ENCODE measurements at regions not wholly inside any gene's neighbourhood (a gene's known extent, or its start where the extent isn't known, plus 50 kb on each side); places are given as distances from the start of the nearest gene placed in this dataset.
A peak's percentile ranks its signal among the peaks of the same experiment; 100 is the strongest.

DNA sequence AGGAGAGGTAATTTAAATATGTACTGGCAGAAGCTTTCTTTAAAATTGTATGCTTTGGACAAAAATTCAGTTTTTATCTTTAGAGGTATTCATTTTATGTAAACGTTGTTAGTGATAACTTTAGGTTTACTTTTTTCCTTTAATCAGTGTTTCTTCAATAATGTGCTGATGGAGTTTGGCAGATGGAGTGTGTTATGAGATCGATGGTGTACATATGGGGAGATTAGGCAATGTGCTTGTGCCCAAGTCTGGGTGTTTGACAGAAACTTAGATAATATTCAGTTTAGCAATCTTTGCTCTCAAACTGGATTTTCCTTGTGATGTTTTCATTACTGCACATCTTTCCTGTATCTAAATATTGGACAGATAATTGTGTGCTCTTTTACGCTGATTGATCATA lies 425.4 kb downstream of the JRKL start:
- Histone ChIP-seq H3K36me3 (ENCODE audit: control insufficient read depth in 4 of 4, insufficient read depth in 3 of 4, low read depth in 1 of 4, low read length in 3 of 4) (no peaks in the 10 kb centered on the region), H3K27me3 (ENCODE audit: control insufficient read depth in 4 of 4, insufficient read depth in 4 of 4, low read length in 3 of 4) (no peaks in the 10 kb centered on the region), H3K4me3 (ENCODE audit: low read depth in 1 of 3, low read length in 3 of 3) (no peak overlapping the region), H3K9ac (ENCODE audit: low read depth in 1 of 2, low read length in 2 of 2) (no peak overlapping the region), H3K27ac (ENCODE audit: low read depth in 1 of 2, low read length in 2 of 2) (no peak overlapping the region), H3K9me3 (ENCODE audit: control insufficient read depth in 4 of 4, low read length in 3 of 4) (no peaks in the 10 kb centered on the region), H3K4me1 (ENCODE audit: control insufficient read depth in 4 of 4, insufficient read depth in 4 of 4, low read length in 3 of 4) (no peaks in the 10 kb centered on the region)
- DNase-seq (ENCODE audit: low spot score), result no peak
- WGBS, result 45% methylated on average over 3 of the region's 3 CpGs
- TF ChIP-seq HNF4G (IDR thresholded peaks at IDR 0.05), result no peak
- TF ChIP-seq RXRA (IDR thresholded peaks at IDR 0.05), result no peak
- TF ChIP-seq GABPA (IDR thresholded peaks at IDR 0.05 in 1 of 2, conservative IDR thresholded peaks at IDR 0.05 in 1 of 2), result no peak
- no peak for TF ChIP-seq NR2F2 (IDR thresholded peaks at IDR 0.05)
- TF ChIP-seq, protein P1, sequence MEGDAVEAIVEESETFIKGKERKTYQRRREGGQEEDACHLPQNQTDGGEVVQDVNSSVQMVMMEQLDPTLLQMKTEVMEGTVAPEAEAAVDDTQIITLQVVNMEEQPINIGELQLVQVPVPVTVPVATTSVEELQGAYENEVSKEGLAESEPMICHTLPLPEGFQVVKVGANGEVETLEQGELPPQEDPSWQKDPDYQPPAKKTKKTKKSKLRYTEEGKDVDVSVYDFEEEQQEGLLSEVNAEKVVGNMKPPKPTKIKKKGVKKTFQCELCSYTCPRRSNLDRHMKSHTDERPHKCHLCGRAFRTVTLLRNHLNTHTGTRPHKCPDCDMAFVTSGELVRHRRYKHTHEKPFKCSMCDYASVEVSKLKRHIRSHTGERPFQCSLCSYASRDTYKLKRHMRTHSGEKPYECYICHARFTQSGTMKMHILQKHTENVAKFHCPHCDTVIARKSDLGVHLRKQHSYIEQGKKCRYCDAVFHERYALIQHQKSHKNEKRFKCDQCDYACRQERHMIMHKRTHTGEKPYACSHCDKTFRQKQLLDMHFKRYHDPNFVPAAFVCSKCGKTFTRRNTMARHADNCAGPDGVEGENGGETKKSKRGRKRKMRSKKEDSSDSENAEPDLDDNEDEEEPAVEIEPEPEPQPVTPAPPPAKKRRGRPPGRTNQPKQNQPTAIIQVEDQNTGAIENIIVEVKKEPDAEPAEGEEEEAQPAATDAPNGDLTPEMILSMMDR (IDR thresholded peaks at IDR 0.05; ENCODE audit: low read depth, low read length, missing input control), result no peak
- TF ChIP-seq TAF1 (conservative IDR thresholded peaks at IDR 0.05), result no peak

- H3K27ac ChIP-seq (ENCODE audit: low read depth in 1 of 2, low read length in 2 of 2), result no peak overlapping the region
- TF ChIP-seq EGR1 (IDR thresholded peaks at IDR 0.05; ENCODE audit: low read depth in 2 of 2) (no peak), HNF4A (conservative IDR thresholded peaks at IDR 0.05) (no peak), FOXA1 (IDR thresholded peaks at IDR 0.05) (no peak), YY1 (IDR thresholded peaks at IDR 0.05) (no peak), TAF1 (conservative IDR thresholded peaks at IDR 0.05) (no peak)
- no peak overlapping the region for H3K9ac ChIP-seq (ENCODE audit: low read depth in 1 of 2, low read length in 2 of 2)
- no peaks in the 10 kb centered on the region for H3K36me3 ChIP-seq (ENCODE audit: control insufficient read depth in 4 of 4, insufficient read depth in 3 of 4, low read depth in 1 of 4, low read length in 3 of 4)
- WGBS, result 50% methylated on average over 3 of the region's 3 CpGs
- no peaks in the 10 kb centered on the region for H3K9me3 ChIP-seq (ENCODE audit: control insufficient read depth in 4 of 4, low read length in 3 of 4)
- no peaks in the 10 kb centered on the region for H3K27me3 ChIP-seq (ENCODE audit: control insufficient read depth in 4 of 4, insufficient read depth in 4 of 4, low read length in 3 of 4)
- DNase-seq (ENCODE audit: low spot score), result no peak
- no peak overlapping the region for H3K4me3 ChIP-seq (ENCODE audit: low read depth in 1 of 3, low read length in 3 of 3)
- no peaks in the 10 kb centered on the region for H3K4me1 ChIP-seq (ENCODE audit: control insufficient read depth in 4 of 4, insufficient read depth in 4 of 4, low read length in 3 of 4)
Observed at GRCh38 chr11:96817482-96818399, 427.9 kb downstream of the JRKL start.

DNA sequence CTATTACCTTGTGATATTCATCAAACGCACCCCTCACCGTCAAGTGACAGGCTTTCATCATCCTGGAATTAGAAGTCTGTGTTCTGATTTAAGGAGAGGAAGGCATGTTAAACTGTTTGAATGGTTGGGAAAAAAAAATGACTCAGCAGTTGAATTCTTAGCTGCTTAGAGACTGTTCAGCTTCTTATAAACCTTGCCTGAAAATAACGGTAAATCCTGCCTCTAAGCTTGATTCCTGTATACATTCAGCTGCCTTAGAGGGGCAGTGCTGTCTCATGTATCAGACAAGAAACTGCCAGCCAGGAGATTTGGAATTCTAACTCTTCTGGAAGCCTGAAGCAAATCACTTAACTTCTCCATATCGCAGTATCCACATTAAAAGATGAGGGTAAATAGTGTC lies 437.4 kb downstream of the JRKL start:
- H3K27ac ChIP-seq (ENCODE audit: low read depth in 1 of 2, low read length in 2 of 2), result no peak overlapping the region

More for the DNA sequence above, 437.4 kb downstream of the JRKL start:
- Histone ChIP-seq H3K36me3 (ENCODE audit: control insufficient read depth in 4 of 4, insufficient read depth in 3 of 4, low read depth in 1 of 4, low read length in 3 of 4) (no peaks in the 10 kb centered on the region), H3K4me1 (ENCODE audit: control insufficient read depth in 4 of 4, insufficient read depth in 4 of 4, low read length in 3 of 4) (no peaks in the 10 kb centered on the region), H3K27me3 (ENCODE audit: control insufficient read depth in 4 of 4, insufficient read depth in 4 of 4, low read length in 3 of 4) (no peaks in the 10 kb centered on the region), H3K9ac (ENCODE audit: low read depth in 1 of 2, low read length in 2 of 2) (no peak overlapping the region), H3K9me3 (ENCODE audit: control insufficient read depth in 4 of 4, low read length in 3 of 4) (no peaks in the 10 kb centered on the region), H3K4me3 (ENCODE audit: low read depth in 1 of 3, low read length in 3 of 3) (no peak overlapping the region)
- 66% methylated on average over 4 of the region's 4 CpGs for WGBS
- TF ChIP-seq SP1 (IDR thresholded peaks at IDR 0.05) (no peak), RAD21 (IDR thresholded peaks at IDR 0.05) (peak; percentile 31 to 70), HNF4G (IDR thresholded peaks at IDR 0.05) (no peak)
- TF ChIP-seq, protein P1 (IDR thresholded peaks at IDR 0.05; ENCODE audit: low read depth, low read length, missing input control), result peak; percentile 24
- no peak for DNase-seq (ENCODE audit: low spot score)
